ENCODE measurements at regions not wholly inside any gene's neighbourhood (a gene's known extent, or its start where the extent isn't known, plus 50 kb on each side); places are given as distances from the start of the nearest gene placed in this dataset.

DNA sequence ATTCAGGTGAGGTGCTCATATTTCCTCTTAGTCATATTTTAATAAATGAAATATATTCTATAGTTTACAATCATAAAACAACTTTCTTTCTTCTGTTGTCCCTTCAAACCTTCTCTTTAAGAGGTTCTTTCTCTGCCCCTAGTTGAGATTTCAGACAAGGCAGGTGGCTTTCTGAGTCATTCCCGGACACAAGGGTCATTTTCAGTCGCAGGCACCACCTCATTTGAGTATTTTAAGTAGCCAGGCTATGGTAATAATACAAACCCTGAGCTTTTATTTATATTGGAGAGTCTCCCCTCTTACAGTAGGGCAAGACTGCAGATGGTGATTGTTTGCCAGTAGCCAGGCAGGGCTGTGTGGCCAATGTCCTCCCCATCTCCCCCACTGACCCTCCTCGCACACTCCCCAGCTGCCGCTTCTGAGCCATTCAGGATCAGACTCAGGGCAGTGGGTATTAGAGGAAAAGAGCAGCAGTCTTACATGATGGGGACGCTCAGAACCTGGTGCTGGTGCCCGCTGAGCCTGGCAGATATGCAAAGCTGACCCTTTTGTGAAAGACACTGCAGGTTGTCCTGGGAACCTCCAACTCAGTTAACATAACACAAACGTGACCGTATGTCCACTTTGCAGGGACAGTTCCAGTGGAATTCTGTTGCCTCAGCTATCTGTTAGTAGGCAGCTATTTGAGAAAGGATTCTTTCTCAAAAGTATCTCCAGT, 101.1 kb upstream of the BCL2L14 start:
- Histone ChIP-seq H3K4me3 (no peak overlapping the region), H3K27ac (no peak overlapping the region), H3K4me1 (replicated peaks in 1 of 2) (no peaks in the 10 kb centered on the region), H3K9me3 (replicated peaks in 1 of 3) (no peaks in the 10 kb centered on the region), H3K27me3 (no peaks in the 10 kb centered on the region), H3K36me3 (replicated peaks in 1 of 2) (no peaks in the 10 kb centered on the region)
- intact Hi-C loops (cut with DNase I) = no loop called here
- TF ChIP-seq, protein P1, sequence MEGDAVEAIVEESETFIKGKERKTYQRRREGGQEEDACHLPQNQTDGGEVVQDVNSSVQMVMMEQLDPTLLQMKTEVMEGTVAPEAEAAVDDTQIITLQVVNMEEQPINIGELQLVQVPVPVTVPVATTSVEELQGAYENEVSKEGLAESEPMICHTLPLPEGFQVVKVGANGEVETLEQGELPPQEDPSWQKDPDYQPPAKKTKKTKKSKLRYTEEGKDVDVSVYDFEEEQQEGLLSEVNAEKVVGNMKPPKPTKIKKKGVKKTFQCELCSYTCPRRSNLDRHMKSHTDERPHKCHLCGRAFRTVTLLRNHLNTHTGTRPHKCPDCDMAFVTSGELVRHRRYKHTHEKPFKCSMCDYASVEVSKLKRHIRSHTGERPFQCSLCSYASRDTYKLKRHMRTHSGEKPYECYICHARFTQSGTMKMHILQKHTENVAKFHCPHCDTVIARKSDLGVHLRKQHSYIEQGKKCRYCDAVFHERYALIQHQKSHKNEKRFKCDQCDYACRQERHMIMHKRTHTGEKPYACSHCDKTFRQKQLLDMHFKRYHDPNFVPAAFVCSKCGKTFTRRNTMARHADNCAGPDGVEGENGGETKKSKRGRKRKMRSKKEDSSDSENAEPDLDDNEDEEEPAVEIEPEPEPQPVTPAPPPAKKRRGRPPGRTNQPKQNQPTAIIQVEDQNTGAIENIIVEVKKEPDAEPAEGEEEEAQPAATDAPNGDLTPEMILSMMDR (IDR thresholded peaks at IDR 0.05) = no peak
- no peak for TF ChIP-seq POLR2A (IDR thresholded peaks at IDR 0.05)
- no peak for DNase-seq
- WGBS, 4 donors = 81 to 88% (median 83%) methylated on average over 5 to 8 of the region's 8 CpGs

DNA sequence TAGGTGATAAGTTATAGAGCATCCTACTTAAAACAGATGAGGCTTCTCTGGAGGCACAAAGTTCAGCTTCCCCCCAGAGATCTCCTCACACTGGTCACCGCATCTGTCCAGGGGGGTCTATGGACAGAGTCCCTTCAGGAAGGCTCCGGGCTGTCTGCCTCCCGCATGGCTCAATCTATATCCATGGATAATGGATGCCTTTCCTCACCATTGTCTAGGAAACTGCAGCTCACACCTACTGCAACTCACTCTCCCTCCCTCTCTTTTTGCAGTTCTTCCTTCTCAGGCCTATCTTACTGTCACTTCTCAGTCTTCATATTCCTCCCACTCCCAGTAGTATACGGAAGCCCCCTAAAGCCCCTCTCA, 100.6 kb upstream of the BCL2L14 start:
- no peak for DNase-seq
- Histone ChIP-seq H3K4me1 (replicated peaks in 1 of 2) (no peaks in the 10 kb centered on the region), H3K27me3 (no peaks in the 10 kb centered on the region), H3K36me3 (replicated peaks in 1 of 2) (no peaks in the 10 kb centered on the region), H3K4me3 (no peak overlapping the region), H3K9me3 (replicated peaks in 1 of 3) (no peaks in the 10 kb centered on the region), H3K27ac (no peak overlapping the region)
- TF ChIP-seq, protein P1 (IDR thresholded peaks at IDR 0.05) = no peak
- intact Hi-C loops (cut with DNase I) = no loop called here
- 59 to 75% (median 71%) methylated on average over 4 of the region's 4 CpGs for WGBS, 4 donors

DNA sequence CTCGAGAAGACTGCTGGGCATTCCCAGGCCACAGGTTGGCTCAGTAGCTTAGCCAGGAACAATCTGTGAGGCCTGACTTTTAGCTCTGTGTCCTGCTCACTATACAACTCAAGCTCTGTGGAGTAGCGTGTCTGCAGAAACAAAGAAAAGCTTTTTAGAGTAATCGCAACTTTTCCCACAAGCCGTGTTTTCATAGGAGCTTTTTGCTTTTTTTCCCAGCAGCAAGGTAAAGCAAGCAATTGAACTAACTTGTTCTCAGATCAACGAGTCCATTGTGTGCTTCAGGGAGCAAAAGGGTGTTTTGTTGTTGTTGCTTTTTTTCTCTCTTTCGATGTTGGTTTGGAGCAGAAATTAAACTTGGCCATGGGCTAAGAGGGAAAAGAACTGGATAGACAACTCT, 97.3 kb upstream of the BCL2L14 start:
- H3K27me3 ChIP-seq = no peaks in the 10 kb centered on the region
- H3K4me3 ChIP-seq = no peak overlapping the region
- 82 to 86% (median 83%) methylated on average over 6 of the region's 6 CpGs for WGBS, 4 donors
- H3K36me3 ChIP-seq (replicated peaks in 1 of 2) = no peaks in the 10 kb centered on the region
- H3K4me1 ChIP-seq (replicated peaks in 1 of 2) = no peaks in the 10 kb centered on the region
- H3K27ac ChIP-seq = no peak overlapping the region
- TF ChIP-seq, protein P1 (IDR thresholded peaks at IDR 0.05) = no peak
- no peak for TF ChIP-seq POLR2A (IDR thresholded peaks at IDR 0.05)
- no peak for DNase-seq
- H3K9me3 ChIP-seq (replicated peaks in 1 of 3) = no peaks in the 10 kb centered on the region
- intact Hi-C loops (cut with DNase I) = no loop called here

DNA sequence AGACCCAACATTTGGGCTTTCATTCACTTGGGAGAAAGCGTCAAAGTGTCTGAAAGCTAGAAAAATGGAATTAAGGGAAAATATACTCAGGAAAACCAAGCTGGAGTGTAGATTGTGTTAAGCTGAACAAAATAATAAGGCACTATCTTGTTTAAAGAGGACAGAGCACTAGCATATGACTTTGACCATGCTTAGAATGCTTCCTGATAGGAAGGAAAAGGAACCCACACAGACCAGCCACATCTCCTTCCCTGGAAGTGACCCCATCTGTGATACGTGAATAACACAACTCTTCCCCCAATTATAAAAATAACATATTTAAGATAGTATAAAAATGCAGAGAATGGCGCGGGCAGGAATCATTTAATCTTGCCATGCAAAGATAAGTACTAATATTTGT, 94.7 kb upstream of the BCL2L14 start:
- no peak for TF ChIP-seq POLR2A (IDR thresholded peaks at IDR 0.05)
- TF ChIP-seq, protein P1 (IDR thresholded peaks at IDR 0.05) = no peak
- H3K9me3 ChIP-seq (replicated peaks in 1 of 3) = no peaks in the 10 kb centered on the region
- intact Hi-C loops (cut with DNase I) = no loop called here
- no peaks in the 10 kb centered on the region for H3K27me3 ChIP-seq
- no peak overlapping the region for H3K4me3 ChIP-seq
- no peak overlapping the region for H3K27ac ChIP-seq
- no peak for DNase-seq
- H3K36me3 ChIP-seq (replicated peaks in 1 of 2) = no peaks in the 10 kb centered on the region
- H3K4me1 ChIP-seq (replicated peaks in 1 of 2) = no peaks in the 10 kb centered on the region
- WGBS, 4 donors = 50 to 57% (median 55%) methylated on average over 4 of the region's 4 CpGs
